ENCODE measurements at regions not wholly inside any gene's neighbourhood (a gene's known extent, or its start where the extent isn't known, plus 50 kb on each side); places are given as distances from the start of the nearest gene placed in this dataset.

DNA sequence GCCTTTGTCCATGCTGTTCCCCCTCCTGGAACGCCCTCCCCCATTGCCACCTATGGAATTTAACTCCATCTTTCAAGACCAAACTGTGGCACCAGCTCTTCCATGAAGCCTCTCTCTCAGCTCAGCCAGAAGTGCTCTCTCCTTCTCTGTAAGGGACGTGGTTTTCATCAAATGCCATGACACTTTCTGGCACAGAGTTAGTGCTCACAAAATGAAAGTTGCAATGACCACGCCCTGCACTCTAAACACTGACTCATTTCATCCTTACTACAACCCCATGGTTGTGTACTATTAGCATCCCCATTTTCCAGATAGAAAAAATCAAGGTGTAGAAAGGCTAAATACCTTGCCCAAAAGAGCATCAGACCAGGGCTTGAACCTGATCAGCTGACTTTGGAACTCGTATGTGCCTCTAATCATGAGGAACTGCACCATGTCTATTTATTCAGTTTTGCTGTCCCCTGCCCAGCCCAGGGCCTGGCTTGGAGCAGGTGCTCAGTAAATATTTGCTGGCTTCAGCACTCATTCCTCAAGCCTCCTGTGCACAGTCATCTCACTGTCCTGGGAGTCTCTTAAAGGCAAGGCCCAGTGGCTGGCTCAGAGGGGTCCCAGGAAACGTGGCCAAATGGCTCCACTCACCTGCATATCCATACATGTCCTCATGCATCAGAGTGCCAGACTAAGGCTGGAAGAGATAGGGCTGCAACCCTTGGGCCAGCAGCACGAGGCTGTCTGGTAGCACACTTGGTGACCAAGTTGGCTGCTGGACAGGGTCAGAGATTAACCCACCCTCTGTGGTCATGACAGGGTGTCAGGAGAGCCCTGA lies 77.9 kb downstream of the MRPL14 start (continued):
- TF ChIP-seq RFX5 (IDR thresholded peaks at IDR 0.05; ENCODE audit: low read depth, low read length) (no peak), TCF7 (IDR thresholded peaks at IDR 0.05; ENCODE audit: borderline replicate concordance) (no peak), ZNF785 (CRISPR knock-in tag; IDR thresholded peaks at IDR 0.05) (no peak), MAFF (IDR thresholded peaks at IDR 0.05; ENCODE audit: low read length) (no peak), ZNF449 (CRISPR knock-in tag; IDR thresholded peaks at IDR 0.05) (no peak), HDGF (IDR thresholded peaks at IDR 0.05) (0 out of 2 replicates have a peak, but pooled peaks have one; percentile 55), ZBTB2 (IDR thresholded peaks at IDR 0.05) (no peak), GTF2F1 (IDR thresholded peaks at IDR 0.05; ENCODE audit: low read depth, low read length) (no peak), RBM17 (IDR thresholded peaks at IDR 0.05; ENCODE audit: borderline replicate concordance, low read depth, low read length) (no peak), CXXC5 (CRISPR knock-in tag; IDR thresholded peaks at IDR 0.05) (0 out of 2 replicates have a peak, but pooled peaks have one; percentile 9), REST (IDR thresholded peaks at IDR 0.05; ENCODE audit: borderline replicate concordance) (no peak), REST (CRISPR knock-in tag; IDR thresholded peaks at IDR 0.05; ENCODE audit: low read depth) (no peak), RCOR1 (IDR thresholded peaks at IDR 0.05; ENCODE audit: borderline replicate concordance in 1 of 2, low read depth in 2 of 2, low read length in 2 of 2) (peak in 1 of 2 experiments; percentile 31; a peak in 1 of 4 replicates), RUNX1 (IDR thresholded peaks at IDR 0.05; ENCODE audit: low read depth) (0 out of 2 replicates have a peak, but pooled peaks have one; percentile 40)
- TF ChIP-seq, protein P1, sequence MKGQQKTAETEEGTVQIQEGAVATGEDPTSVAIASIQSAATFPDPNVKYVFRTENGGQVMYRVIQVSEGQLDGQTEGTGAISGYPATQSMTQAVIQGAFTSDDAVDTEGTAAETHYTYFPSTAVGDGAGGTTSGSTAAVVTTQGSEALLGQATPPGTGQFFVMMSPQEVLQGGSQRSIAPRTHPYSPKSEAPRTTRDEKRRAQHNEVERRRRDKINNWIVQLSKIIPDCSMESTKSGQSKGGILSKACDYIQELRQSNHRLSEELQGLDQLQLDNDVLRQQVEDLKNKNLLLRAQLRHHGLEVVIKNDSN (CRISPR knock-in tag; IDR thresholded peaks at IDR 0.05): peak; percentile 11; the same call in 1 of the 2 replicates

Measured in K562 (cell line).